NCI-H526 (cell line): ENCODE measurements at regions not wholly inside any gene's neighbourhood (a gene's known extent, or its start where the extent isn't known, plus 50 kb on each side); places are given as distances from the start of the nearest gene placed in this dataset.

Source experiments
- DNase-seq, 2 experiments: peaks; one replicate each; lab custom pipeline; 2025; lab: John Stamatoyannopoulos, UW

DNA sequence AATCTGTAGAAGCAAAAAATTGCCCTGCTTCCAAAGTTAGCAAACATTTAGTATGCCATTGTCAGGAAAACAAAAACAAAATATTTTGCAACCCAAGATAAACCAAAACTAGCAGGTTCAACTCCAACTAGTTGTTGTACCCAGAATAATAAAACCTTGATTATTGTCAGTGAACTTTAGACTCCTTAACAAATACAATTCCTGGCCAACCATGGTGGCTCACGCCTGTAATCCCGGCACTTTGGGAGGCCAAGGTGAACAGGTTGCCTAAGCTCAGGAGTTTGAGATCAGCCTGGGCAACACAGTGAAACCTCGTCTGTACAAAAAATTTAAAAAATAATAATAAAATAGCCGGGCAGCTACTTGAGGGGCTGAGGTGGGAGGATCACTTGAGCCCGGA, 53.6 kb upstream of the EPCAM start:
- DNase-seq = no peak

DNA sequence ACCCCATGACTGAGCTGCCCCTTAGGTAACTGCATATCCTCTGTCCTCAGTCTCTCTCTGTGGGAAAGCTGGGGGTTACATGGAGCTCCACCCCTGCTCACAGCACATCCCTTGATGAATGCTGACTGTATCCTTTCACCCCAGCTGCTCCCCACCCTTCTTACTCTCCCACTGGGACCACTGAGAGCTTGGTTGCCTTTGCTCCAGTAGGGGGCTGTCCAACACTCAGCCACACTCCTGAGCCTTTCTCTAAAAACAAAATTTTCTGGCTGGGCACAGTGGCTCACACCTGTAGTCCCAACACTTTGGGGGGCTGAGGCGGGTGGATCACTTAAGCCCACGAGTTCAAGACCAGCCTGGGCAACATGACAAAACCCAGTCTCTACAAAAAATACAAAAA, 55.4 kb upstream of the EPCAM start:
- no peak for DNase-seq

DNA sequence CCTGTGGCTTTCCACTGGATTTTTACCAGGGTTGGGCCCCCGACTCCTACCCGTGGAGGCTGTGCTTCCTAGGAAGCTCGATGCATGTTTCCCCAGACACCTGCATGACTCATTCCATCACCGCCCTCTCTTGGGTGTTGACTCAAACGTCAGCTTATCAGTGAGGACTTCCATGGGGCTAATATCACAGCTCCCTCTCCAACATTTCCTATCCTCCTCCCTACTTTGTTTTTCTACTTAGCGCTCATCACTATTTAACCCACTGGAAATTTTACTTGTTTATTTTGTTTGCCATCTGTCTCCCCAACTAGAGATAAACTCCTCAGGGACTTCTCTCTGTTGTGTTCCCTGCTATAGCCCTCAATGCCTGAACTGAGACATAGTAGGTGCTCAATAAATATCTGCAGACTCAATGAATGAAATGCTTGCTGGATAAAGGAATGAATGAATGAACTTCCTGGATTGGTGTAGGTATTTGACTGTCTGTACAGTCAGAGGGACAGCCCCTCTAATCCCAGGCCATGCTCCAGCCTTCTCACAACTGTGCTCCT, 55.9 kb upstream of the EPCAM start:
- peak in 1 of 2 experiments; percentile 17 for DNase-seq

DNA sequence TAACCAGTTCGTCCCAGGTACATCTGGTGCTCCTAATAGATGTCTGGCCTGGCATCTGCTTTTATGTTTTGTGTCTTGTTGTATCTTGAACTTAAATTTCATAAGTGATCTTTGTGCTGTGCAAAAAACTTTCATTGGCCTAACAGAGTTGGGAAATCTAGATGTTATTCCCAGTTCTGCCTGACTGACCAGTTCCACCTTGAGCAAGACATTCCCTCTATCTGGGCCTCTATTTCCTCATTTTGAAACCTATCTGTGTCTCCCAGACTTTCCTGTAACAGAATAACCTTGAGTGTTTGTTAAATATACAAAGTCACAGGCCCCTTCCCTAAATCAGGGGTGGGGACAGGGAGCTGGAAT, 56.6 kb upstream of the EPCAM start:
- no peak for DNase-seq

DNA sequence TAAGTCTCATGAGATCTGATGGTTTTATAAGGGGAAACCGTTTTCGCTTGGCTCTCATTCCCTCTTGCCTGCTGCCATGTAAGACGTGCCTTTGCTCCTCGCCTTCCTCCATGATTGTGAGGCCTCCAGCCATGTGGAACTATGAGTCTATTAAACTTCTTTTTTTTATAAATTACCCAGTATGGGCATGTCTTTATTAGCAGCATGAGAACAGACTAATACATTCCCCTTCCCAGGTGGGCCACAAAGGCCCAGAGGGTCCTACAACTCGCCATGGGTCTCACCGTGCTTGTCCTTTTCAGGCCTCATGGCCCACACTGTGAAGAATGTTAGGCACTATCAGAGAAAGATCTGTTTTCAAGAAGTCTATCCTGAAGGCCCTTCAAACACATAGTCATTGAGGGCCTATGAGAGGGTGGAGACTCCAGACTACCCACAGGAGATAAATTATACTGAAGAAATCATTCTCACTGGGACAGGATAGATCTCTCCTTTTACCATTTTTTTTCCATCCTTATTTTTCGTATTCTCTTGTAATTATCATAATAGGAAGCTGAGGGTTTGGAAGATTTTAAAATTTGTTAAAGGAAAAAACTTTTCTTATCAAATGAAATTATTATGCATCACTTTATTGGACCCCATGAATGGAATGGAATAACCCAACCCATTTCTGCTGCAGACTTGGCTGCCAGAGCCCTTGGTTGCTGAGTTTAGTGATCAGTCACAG, 57.2 kb upstream of the EPCAM start:
- DNase-seq = no peak

DNA sequence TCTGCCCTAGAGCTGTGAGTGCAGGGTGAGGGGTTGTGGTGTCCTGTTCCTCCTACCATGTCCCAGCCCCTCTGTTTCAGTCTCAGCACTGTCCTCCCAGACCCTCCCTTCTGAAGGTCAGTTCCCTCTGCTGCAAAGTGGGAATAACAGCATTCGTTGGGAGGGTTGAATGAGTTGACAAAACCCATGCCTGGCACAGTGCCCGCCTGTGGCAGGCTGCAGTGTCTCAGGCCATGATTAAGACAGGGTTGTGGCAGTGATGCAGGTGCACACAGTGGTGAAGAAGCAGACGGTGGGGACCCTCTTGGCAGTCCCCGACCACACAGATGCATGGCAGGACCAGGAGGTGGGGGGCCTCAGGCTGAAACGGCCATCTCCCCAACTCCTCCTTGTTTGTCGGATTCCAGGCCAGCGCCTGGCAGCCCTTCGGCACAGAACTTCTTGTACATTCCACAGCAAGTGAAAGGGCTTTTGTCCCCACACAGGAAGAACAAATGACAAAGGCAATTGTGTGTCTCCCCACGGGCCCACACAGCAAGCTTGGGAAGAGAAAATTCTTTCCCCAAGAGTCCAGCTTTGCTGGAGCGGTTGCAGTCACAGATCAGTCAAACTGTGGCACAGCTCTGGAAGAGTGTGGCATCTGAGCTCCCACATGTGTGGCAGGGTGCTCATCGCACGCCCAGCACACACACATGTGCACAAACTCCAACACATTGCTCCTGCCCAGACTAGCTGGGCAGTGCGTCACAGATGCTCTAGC, 58.1 kb upstream of the EPCAM start:
- DNase-seq = no peak

DNA sequence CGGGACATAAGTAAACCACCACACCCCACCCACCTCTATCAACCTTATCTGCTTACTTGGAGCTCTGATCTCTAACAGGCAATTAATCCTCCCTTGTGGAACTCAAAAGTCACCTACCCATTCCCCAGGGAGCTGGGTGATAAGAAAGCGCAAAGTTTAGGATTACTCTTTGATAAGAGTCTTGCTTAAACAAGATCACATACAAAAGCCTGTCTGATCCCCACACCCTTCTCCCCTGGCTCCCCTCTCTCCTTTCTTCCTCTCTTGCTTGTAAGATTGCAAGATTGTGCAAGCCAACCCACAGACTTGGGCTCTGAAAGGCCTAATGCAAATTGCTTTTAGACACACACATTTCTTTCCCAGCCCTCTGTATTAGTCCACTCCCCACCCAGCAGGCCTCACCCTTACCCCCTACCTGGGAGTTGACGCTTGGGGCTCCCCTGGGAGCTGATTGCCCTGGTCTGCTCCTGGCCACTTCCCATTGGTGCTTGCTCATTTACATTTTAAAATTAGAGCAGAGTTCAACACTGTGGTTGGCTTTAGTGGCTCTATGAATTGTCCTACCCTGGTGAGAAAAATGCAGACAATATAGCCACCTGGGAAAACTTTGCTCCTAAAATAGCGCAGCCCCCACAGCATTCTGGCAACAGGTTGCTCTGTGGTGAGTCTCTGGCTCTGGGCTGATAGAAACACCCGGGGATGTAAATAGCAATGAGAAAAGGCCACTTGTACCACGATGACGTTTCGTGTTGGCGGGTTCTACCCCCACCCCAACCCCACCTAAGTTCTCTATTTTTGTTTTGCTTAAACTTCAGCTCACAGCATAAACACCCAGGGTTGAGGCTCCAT, 58.9 kb upstream of the EPCAM start:
- DNase-seq = peak; percentile 57 to 89

DNA sequence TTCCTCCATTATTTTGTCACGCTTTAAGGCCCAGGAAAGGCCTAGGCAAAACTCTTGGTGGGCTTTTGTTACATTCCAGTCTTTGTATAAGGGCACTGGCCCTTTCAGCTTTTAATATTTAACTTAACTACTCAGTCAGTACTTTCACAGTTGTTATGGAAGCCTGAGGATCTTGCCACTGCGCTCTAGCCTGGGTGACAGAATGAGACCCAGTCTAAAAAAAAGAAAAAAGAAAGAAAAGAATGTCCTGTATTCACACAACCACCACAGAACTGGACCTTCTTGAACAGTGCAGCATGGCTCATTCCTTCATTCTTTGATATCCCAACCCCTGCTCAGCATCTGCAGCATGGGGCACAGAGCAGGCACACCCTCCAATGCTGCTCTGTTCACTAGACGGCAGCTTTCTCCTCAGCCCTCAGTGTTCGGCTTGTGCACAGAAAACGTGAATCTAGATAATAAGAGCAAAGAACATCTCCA, 59.6 kb upstream of the EPCAM start:
- no peak for DNase-seq

DNA sequence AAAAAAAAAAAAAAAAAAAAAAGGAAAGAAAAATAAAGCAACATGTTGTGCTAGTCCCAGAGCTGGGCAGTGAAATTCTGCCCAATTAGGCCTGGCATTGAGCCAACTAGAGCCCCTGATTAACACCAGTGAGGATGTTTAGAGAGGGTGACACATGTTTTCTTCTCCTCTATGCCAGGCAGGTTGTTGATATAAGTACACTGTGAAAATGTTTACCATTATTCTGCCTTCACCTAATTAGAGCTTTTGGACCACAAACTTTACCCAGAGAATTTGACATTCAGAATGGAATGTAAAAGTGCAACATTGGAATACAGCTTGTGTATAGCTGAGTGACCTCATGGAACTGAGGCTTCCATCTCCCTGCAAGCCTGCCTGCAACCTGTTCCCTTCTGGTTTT, 62.0 kb upstream of the EPCAM start:
- no peak for DNase-seq

DNA sequence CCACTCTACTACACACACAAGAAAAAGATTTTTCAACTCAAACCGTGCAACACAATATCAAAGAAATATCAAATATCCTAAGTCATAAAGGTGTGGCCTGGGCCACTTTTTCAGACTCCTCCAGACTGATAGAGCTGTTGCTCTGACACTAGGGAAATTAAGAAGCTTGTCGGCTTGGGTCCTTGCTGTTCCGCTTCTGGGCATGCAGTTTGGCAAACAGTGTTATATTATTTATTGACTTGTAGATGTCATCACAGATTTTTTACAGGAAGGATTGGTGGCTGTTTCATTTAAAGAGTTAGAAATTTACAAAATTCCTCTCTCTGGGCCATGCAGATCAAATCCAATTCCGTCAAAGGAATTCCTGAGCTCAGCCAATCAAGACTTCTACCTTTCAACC, 64.5 kb upstream of the EPCAM start:
- DNase-seq = no peak

DNA sequence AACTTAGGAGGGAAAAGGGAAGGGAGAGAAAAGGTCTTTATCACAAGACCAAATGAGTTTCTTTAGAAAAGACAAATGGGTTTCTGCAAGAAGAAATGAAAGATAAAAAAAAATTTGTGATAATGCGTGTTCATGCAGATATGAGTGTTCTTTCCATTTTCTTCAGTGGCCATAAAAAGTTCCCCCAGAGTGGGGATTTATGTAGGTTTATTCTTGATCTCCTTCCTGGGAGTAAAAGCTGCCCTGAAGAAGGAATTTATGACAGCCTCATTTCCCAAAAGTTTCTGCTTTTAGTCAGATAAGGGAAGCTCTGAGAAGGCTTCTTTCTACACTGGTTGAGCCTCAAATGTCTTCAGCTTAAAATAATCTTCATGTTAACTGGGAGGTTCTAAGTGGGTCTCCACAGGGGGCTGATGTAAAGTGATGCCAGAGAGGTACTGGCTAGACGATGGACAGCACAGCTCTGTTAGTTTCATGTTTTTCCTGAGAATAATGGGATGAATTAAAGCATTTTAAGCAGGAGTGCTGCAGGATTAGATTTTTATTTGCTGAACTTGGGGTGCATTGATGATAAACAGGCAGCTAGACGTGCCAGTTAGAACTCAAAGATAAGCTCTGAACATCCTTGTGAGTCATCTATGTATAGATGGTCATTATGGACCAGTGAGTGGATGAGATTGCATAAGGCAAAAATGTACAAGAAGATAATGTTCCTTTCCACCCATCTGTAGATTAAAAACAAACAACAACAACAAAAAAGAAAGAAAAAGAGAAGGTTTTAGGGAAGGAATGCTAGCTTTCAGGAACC, 65.6 kb upstream of the EPCAM start:
- no peak for DNase-seq

DNA sequence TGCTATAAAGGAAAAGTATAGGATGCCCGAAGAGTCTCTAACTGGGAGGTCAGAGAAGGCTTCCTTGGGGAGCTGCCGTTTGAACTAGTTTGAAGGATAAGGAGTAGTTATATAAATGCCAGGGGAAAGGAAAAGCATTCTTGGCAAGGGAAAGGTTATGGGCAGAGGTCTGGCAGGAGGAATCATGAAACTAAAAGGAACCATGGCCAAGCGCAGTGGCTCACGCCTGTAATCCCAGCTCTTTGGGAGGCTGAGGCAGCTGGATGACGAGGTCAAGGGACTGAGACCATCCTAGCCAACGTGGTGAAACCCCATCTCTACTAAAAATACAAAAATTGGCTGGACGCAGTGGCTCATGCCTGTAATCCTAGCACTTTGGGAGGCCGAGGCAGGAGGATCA, 66.8 kb upstream of the EPCAM start:
- DNase-seq = no peak

DNA sequence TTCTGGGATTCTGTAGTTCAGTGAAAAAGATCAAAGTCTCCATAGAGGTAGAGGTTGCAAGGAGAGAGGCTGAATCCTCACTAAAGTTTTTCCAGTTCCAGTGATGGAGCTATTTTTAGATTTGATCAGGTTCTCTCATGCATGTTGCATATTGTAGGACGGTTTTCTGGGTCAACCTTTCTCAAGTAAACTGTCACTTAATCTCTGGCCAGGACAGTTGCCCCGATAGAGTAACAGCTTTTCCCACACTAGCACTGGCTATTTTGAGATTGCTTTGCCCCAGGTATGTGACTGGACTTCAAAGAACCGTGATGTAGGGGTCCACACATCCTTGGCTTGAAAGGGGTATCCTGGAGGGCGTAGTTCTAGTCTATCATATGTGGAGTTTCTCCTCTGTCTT, 67.4 kb upstream of the EPCAM start:
- DNase-seq = no peak

DNA sequence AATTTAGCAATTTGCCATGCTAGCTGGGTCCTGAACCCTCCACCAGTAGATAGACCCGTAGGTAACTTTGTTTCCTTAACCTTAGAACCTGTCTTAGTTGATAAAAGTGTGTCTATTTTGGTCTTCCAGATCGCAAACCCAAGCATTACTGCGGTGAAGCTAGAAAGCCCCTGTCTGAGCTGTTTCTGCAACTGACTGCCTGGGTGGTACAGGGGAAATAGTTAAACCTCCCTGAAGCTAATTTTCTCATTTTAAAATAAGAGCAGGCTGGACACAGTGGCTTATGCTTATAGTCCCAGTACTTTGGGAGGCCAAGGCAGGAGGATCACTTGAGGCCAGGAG, 67.9 kb upstream of the EPCAM start:
- DNase-seq = no peak

DNA sequence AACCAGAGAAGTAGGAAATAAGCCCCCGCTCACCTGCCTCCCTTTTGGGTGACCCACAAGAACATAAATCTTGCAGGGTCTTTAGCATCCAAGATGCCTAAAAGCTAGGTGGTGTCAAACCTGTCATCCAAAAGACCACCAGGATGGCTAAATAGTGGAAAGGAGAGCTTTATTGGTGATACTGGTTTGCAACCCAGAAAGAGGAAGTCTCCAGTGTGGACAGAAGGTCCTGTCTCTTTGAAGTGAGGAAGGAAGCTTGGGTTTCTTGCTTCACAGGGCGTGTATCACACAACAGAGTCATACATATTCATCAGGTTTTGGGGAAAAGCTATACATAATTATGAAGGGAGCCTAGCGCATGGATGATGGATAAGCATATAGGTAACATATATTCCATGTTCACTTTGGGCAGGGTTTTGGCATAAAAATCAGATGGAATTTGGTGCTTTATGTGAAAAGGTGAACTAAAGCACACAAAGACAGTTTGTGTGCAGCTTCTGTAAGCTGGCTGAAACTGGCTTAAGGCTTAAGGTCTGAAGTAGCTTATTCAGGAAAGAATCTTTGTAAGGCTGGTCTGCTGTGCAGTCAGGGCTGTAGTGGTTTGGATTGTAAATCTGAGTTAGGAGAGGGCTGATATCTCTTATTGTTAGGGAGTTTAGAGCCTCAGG, 68.4 kb upstream of the EPCAM start:
- no peak for DNase-seq

DNA sequence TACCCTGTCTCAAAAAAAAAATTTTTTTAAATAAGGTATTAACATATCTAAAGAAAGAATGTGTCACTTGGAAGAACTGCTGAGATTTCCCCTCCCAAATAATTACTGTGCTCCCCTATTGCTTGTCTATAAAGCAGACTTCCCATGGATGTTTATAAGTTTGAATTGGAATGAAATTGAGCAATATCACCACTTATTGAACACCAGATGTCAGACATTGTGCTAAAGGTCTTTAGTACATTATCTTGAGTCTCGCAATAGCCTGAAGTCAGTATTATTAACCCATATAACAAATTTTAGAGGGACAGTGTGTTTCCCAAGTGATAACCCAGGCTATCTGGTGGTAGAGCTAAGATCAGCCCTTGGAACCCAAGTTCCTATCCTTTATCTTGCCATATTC, 69.0 kb upstream of the EPCAM start:
- no peak for DNase-seq

DNA sequence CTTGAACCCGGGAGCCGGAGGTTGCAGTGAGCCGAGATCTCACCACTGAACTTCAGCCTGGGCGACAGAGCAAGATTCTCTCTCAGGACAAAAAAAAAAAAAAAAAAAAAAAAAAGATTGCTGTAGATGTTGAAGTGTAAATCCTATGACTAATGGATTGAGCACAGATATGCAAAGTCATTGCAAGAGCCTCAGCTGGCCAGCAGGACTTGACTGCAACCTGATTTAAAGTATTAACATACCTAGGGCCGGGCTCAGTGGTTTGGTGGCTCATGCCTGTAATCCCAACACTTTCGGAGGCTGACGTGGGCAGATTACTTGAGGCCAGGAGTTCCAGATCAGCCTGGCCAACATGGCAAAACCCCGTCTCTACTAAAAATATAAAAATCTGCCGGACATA, 69.6 kb upstream of the EPCAM start:
- DNase-seq = no peak

DNA sequence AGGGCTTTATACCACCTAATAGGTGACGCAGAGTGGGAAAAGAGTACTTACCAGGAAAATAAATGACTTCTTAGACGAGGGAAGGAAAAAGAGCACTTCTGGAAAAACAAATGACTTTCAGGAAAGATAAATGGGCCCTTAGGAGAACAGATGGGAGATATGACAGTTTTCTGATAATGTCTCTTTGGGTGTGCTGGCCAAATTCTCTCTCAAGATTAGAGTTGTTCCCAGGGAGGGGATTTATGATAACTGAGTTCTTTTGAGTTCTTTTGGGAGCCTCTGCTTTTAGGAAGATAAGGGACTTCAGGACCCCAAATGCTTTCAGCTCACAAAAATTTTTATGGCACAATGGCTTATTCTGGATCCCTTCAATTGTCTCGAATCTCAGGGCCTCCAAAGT, 70.3 kb upstream of the EPCAM start:
- DNase-seq = no peak

DNA sequence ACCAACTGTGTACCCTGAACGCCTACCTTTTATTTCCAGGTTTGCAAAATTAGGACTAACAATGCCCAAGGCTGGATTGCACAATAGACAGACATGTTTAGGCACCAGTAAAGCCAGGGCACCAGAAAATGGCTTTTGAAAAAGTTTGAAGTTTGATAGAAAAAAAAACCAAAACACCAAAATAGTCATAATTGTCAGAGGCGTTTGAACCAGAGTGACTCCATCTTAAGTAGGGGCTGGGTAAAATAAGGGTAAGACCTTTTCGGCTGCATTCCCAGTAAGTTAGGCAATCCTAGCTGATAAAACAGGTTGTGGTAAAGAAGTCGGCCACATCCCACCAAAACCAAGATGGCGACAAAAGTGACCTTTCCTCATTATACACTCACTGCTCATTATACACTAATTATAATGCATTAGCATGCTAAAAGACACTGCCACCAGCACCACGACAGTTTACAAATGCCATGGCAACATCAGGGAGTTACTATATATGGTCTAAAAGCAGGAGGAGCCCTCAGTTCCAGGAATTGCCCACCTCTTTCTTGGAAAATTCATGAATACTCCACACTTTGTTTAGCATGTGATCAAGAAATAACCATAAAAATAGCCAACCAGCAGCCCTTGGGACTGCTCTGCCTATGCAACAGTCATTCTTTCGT, 71.2 kb upstream of the EPCAM start:
- no peak for DNase-seq

DNA sequence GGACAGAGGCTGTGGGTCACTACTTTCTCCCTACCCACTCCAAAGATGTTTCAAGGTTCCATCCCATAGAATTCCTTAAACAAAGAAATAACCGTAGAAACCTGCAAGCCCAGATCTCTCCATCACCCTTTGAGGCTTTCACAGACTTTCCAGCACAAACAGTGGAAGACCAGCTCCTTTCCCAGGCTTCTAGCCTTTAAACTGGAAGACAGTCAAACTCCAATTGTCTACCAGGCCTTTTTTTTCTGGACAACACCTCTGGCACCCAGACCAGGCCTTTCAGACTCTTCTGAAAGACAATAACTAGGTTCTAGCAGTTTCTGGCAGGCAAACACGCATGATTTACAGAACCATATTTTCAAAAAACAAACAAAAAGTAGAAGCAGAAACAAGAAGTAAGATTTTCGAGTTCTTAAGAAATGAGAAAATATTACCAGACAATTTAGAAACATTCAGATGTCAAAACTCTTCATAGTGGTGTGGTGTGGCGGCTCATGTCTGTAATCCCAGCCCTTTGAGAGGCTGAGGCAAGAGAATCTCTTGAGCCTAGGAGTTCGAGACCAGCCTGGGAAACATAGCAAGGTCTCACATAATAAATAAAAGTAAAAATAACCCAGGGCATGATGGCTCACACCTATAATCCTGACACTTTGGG, 73.0 kb upstream of the EPCAM start:
- DNase-seq = no peak
